OCI-LY7 (cell line): ENCODE measurements at regions not wholly inside any gene's neighbourhood (a gene's known extent, or its start where the extent isn't known, plus 50 kb on each side); places are given as distances from the start of the nearest gene placed in this dataset.

ENCODE experiments used
- BruUV-seq: library from RNA; stranded (reverse); fragments of 400-500 nt; replicated peaks from 2 replicates; lab custom pipeline; 2021; lab: Mats Ljungman, UMichigan
- CTCF ChIA-PET: fragments of 300-600 bp; sonication (Branson Sonifier 250); formaldehyde crosslinking; loops from one replicate; lab custom pipeline; 2022; ENCODE audit warnings: antibody characterized with exemption; ENCODE audit not compliant: unreplicated experiment; lab: Charles Lee
- POLR2A ChIA-PET: fragments of 300-600 bp; sonication (Branson Sonifier 250); formaldehyde crosslinking; loops from one replicate; lab custom pipeline; 2022; ENCODE audit warnings: antibody characterized with exemption; lab: Charles Lee
- DNase-seq: peaks from one replicate; pipeline ENCODE4 v3.0.0-alpha.2; 2015; ENCODE audit warnings: low spot score
- H2AFZ ChIP-seq: fragments of 200-600 bp; sonication (generic), shearing (Covaris generic); 2 replicates; pipeline ENCODE4 v1.6.1; 2014; ENCODE audit warnings: mild to moderate bottlenecking, antibody characterized with exemption, low read length, moderate library complexity
- H3K27ac ChIP-seq: fragments of 200-600 bp; sonication (generic); 2 replicates; pipeline ENCODE4 v1.5.1; 2014; ENCODE audit warnings: mixed run types, low read depth, mild to moderate bottlenecking, moderate library complexity, low read length, inconsistent platforms; ENCODE audit not compliant: poor library complexity, severe bottlenecking
- H3K36me3 ChIP-seq: fragments of 200-600 bp; sonication (generic); 2 replicates; pipeline ENCODE4 v1.6.1; 2014; ENCODE audit warnings: mild to moderate bottlenecking, antibody characterized with exemption, low read length, moderate library complexity, mixed read lengths; ENCODE audit not compliant: insufficient read depth
- H3K4me1 ChIP-seq: fragments of 200-600 bp; sonication (generic); 2 replicates; pipeline ENCODE4 v1.5.1; 2014; ENCODE audit warnings: mild to moderate bottlenecking, low read length; ENCODE audit not compliant: insufficient read depth, poor library complexity, severe bottlenecking
- H3K4me2 ChIP-seq: fragments of 200-600 bp; sonication (generic); 2 replicates; pipeline ENCODE4 v1.6.1; 2014; ENCODE audit warnings: mild to moderate bottlenecking, low read length
- H3K4me3 ChIP-seq: fragments of 200-600 bp; sonication (generic); 2 replicates; pipeline ENCODE4 v1.5.1; 2014; ENCODE audit warnings: mild to moderate bottlenecking, low read depth, low read length; ENCODE audit not compliant: poor library complexity, severe bottlenecking
- H3K79me2 ChIP-seq: fragments of 200-600 bp; sonication (generic); 2 replicates; pipeline ENCODE4 v1.6.1; 2016; ENCODE audit warnings: low read depth, mild to moderate bottlenecking, low read length, moderate library complexity, mixed read lengths; ENCODE audit not compliant: insufficient read depth
- H3K9me2 ChIP-seq: fragments of 200-600 bp; sonication (generic); 2 replicates; pipeline ENCODE4 v1.6.1; 2016; ENCODE audit warnings: mild to moderate bottlenecking, low read length, mixed read lengths; ENCODE audit not compliant: insufficient read depth
- H3K9me3 ChIP-seq: fragments of 200-600 bp; sonication (generic); 2 replicates; pipeline ENCODE4 v1.6.1; 2014; ENCODE audit warnings: mild to moderate bottlenecking, mixed run types, low read length, mixed read lengths
- H4K20me1 ChIP-seq: fragments of 200-600 bp; sonication (generic); 2 replicates; pipeline ENCODE4 v1.6.1; 2014; ENCODE audit warnings: mild to moderate bottlenecking, antibody characterized with exemption, low read length, moderate library complexity, mixed read lengths; ENCODE audit not compliant: insufficient read depth
- CTCF ChIP-seq: fragments of 200-600 bp; sonication (generic); conservative IDR thresholded peaks from 2 replicates; pipeline ENCODE4 v1.5.1; 2014; ENCODE audit warnings: mild to moderate bottlenecking, antibody characterized with exemption, low read length, moderate library complexity, mixed read lengths
- EZH2phosphoT487 ChIP-seq: fragments of 200-600 bp; sonication (generic); IDR thresholded peaks from 2 replicates; pipeline ENCODE4 v1.6.1; 2018; ENCODE audit warnings: low read depth, borderline replicate concordance, mild to moderate bottlenecking, mixed run types, antibody characterized with exemption, low read length, moderate library complexity, mixed read lengths
- intact Hi-C: fragments of 100-400 bp; cut with micrococcal nuclease; formaldehyde crosslinking; loops from one replicate; pipeline ENCODE4 v1.10.0; 2022; ENCODE audit not compliant: unreplicated experiment

GRCh38 chr14:44030831-44031383, 476.2 kb downstream of the FSCB start:
- no TSS peak for BruUV-seq
- Histone ChIP-seq H3K36me3 (no peaks in the 10 kb centered on the region), H4K20me1 (no peaks in the 10 kb centered on the region), H3K9me2 (no peaks in the 10 kb centered on the region), H3K27ac (no peak overlapping the region), H3K4me2 (no peak overlapping the region), H3K4me3 (no peak overlapping the region), H3K4me1 (no peaks in the 10 kb centered on the region), H2AFZ (no peak overlapping the region), H3K79me2 (no peaks in the 10 kb centered on the region), H3K9me3 (no peaks in the 10 kb centered on the region)
- TF ChIP-seq EZH2phosphoT487 (no peak), CTCF (no peak)
- CTCF ChIA-PET, result no interaction called here
- no peak for DNase-seq
- intact Hi-C loops, result no loop called here
- POLR2A ChIA-PET, result no interaction called here

GRCh38 chr14:44029933-44030332, 477.1 kb downstream of the FSCB start:
- H3K9me2 ChIP-seq, result no peaks in the 10 kb centered on the region
- no peak for TF ChIP-seq EZH2phosphoT487
- TF ChIP-seq CTCF, result no peak
- H3K4me3 ChIP-seq, result no peak overlapping the region
- no peaks in the 10 kb centered on the region for H4K20me1 ChIP-seq
- H3K4me1 ChIP-seq, result no peaks in the 10 kb centered on the region
- H3K4me2 ChIP-seq, result no peak overlapping the region
- ChIA-PET CTCF (no interaction called here), POLR2A (no interaction called here)
- no peaks in the 10 kb centered on the region for H3K9me3 ChIP-seq
- H2AFZ ChIP-seq, result no peak overlapping the region
- no peak overlapping the region for H3K27ac ChIP-seq
- BruUV-seq, result no TSS peak
- intact Hi-C loops, result no loop called here
- H3K36me3 ChIP-seq, result no peaks in the 10 kb centered on the region
- no peak for DNase-seq
- no peaks in the 10 kb centered on the region for H3K79me2 ChIP-seq

- no TSS peak for BruUV-seq
- Histone ChIP-seq H3K79me2 (no peaks in the 10 kb centered on the region), H3K9me3 (no peaks in the 10 kb centered on the region), H3K4me2 (no peak overlapping the region), H2AFZ (no peak overlapping the region), H3K36me3 (no peaks in the 10 kb centered on the region), H3K4me3 (no peak overlapping the region), H3K9me2 (no peaks in the 10 kb centered on the region), H4K20me1 (no peaks in the 10 kb centered on the region), H3K4me1 (no peaks in the 10 kb centered on the region), H3K27ac (no peak overlapping the region)
- no peak for DNase-seq
- intact Hi-C loops, result no loop called here
- TF ChIP-seq EZH2phosphoT487 (no peak), CTCF (no peak)
- ChIA-PET POLR2A (no interaction called here), CTCF (no interaction called here)
These were observed 479.7 kb downstream of the FSCB start for GRCh38 chr14:44027397-44027796.
